HFF-Myc (cell line): ENCODE measurements at regions not wholly inside any gene's neighbourhood (a gene's known extent, or its start where the extent isn't known, plus 50 kb on each side); places are given as distances from the start of the nearest gene placed in this dataset.
"Not testable (repeated sequence)": the region's sequence is repeated elsewhere in the genome, so short reads cannot be mapped to it uniquely, and the experiment has no call there.

Experiments
- DNase-seq: peaks from one replicate; pipeline ENCODE4 v3.0.0-alpha.2; 2011; ENCODE audit warnings: low read depth; ENCODE audit errors: extremely low read depth
- H3K4me3 ChIP-seq: replicated peaks from 2 replicates; pipeline ENCODE4 v1.5.1; 2011; ENCODE audit warnings: low read depth, mild to moderate bottlenecking, control low read depth, low read length
- TF ChIP-seq, protein P1 (sequence below): IDR thresholded peaks from 2 replicates; pipeline ENCODE4 v1.5.1; 2012; ENCODE audit warnings: mild to moderate bottlenecking, low read depth, low read length, control low read depth; ENCODE audit errors: missing control alignments

DNA sequence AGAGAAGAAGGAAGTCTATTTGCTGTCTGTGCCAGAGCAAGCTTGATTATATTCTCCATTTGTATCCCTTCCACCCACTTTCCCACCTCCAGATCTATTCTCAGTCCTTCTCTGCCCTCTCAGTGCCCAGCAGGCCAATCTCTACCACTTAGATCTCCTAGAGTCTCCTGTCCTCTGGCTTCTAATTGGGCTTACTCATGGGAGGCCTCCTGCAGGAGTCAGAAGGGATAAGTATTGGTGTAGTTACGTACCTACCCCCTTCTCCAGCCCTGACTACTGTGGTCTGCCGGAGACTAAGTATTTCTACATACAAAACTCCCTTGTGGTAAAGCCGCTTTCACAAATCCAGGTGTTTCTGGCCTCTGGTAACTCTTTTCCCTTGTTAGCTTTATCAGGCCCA is 221.2 kb downstream of the PTGER3 start:
- TF ChIP-seq, protein P1, sequence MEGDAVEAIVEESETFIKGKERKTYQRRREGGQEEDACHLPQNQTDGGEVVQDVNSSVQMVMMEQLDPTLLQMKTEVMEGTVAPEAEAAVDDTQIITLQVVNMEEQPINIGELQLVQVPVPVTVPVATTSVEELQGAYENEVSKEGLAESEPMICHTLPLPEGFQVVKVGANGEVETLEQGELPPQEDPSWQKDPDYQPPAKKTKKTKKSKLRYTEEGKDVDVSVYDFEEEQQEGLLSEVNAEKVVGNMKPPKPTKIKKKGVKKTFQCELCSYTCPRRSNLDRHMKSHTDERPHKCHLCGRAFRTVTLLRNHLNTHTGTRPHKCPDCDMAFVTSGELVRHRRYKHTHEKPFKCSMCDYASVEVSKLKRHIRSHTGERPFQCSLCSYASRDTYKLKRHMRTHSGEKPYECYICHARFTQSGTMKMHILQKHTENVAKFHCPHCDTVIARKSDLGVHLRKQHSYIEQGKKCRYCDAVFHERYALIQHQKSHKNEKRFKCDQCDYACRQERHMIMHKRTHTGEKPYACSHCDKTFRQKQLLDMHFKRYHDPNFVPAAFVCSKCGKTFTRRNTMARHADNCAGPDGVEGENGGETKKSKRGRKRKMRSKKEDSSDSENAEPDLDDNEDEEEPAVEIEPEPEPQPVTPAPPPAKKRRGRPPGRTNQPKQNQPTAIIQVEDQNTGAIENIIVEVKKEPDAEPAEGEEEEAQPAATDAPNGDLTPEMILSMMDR, result no peak
- H3K4me3 ChIP-seq, result no peak overlapping the region
- no peak for DNase-seq

DNA sequence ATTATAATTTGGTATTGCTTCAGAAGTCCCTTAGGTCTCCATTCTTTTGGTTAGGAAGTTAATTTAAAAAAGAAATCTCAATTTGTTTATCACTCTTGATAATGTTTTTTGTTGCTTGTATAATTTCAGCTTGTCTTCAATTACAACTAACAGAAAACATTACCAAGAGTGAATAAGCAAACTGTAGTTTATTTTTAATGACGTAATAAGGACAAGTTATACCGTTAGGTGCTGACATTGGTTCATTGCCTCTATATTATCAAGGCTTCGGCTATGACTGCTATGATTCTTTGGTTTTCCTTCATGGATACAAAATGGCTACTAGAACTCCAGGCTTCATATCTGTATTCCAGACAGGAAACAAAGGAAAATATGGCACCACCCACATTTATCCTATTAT is 220.6 kb downstream of the PTGER3 start:
- no peak overlapping the region for H3K4me3 ChIP-seq
- TF ChIP-seq, protein P1, result no peak
- DNase-seq, result no peak

DNA sequence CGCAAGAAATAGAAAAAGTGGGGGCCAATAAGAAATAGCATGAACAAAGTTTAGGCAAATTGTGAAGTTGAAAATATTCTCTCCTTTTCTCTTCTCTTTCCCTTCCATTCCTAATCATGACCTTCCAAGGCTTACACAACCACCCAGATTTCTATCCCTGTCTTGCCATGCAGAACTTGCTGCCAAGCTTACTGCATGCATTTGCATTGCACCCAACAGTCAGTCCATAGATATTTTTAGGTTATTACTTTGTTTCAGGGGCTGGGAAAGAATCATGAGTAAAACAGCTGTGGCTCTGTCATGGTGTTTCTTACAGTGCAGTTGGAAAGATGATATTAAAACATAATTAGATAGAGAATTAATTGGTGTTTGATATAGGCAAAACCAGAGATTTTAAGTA is 219.4 kb downstream of the PTGER3 start:
- TF ChIP-seq, protein P1, result no peak
- DNase-seq, result no peak
- no peak overlapping the region for H3K4me3 ChIP-seq

DNA sequence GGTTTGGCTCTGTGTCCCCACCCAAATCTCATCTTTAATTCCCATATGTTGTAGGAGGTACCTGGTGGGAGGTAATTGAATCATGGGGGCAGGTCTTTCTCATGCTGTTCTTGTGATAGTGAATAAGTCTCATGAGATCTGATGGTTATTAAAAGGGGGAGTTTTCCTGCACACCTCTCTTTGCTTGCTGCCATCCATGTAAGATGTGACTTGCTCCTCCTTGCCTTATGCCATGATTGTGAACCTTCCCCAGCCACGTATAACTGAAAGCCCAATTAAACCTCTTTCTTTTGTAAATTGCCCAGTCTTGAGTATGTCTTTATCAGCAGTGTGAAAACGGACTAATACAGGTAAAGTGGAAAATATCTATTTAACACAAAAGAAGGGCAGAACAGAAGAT is 213.3 kb downstream of the PTGER3 start:
- H3K4me3 ChIP-seq, DNase-seq: not testable (repeated sequence)

DNA sequence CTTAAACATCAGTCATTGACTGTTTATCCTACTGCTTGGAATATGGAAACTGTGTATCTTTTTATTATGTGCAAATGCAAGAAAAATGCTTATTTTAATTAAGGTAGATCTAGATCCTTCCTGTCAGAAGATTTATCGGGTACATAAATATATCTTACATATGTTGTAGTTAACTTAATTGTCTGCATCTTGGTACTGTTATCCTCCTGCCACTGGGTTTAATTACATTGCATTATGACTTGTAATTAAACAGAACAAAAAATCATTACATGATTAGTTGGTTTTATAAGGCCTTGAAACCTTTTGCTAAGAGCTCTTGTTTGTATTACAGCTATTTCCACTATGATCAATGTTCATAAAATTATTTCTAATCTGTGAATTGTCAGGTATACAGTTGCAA is 211.2 kb downstream of the PTGER3 start:
- TF ChIP-seq, protein P1, result no peak
- no peak for DNase-seq
- H3K4me3 ChIP-seq, result no peak overlapping the region

DNA sequence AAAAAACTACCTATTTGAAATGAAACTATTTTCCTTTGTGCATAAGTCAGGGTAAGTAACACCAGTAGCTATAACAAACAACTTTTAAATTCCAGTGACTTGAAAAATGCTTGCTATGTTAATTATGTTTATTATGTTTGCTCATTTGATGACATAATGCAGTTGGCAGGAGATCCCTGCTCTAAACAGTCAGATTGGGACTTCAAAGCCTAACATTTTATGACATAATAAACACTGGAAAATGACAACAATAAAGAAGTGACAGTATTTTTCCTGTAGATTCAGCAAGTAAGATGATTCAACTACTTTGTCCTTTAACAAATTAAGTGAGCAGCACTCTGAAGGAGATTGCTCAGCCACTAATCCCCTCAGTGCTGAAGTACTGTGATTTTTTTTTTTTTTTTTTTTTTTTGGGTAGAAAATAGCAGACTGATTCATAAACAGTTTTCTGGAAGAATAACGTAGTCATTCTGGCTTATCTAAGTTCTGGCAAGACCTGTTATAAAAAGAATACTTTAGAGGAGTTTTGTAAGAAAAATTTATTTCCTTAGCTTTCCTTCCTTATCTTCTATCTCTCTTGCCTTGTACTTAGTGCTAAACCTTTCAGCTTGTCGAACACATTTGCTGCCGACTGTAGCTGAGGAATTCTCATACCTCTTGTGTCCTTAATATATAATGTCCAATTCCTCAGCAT is 207.2 kb downstream of the PTGER3 start:
- TF ChIP-seq, protein P1, result no peak
- DNase-seq, result no peak
- H3K4me3 ChIP-seq, result no peak overlapping the region

DNA sequence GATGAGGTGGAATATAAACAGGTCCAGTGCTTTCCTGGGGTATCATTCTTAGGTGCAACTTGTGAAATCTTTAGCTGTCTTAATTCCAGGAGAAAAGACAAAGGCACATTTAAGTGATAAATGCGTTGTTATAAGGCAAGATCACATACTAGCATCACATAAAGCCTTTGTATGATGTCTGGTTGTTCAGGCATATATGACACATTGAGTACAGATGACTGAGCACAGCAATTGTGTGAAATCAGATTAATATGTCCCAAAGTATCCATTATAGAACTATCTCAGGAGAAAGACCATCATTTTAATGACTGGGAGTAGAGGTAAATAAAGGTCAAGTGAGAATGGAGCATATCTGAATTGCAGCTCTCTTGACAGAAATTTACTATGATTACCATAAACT is 205.1 kb downstream of the PTGER3 start:
- TF ChIP-seq, protein P1, result no peak
- DNase-seq, result no peak
- H3K4me3 ChIP-seq, result no peak overlapping the region
